GM10248 (cell line): ENCODE measurements at regions not wholly inside any gene's neighbourhood (a gene's known extent, or its start where the extent isn't known, plus 50 kb on each side); places are given as distances from the start of the nearest gene placed in this dataset.

Experiments used
- CTCF ChIA-PET: fragments of 300-600 bp; sonication (Branson Sonifier 250); formaldehyde crosslinking; extraction: SDS; loops from one replicate; lab custom pipeline; 2021; ENCODE audit warnings: antibody characterized with exemption; lab: Yijun Ruan, JAX
- POLR2A ChIA-PET: fragments of 350-650 bp; sonication (Branson Sonifier 250); formaldehyde crosslinking; extraction: SDS; loops from one replicate; lab custom pipeline; 2020; ENCODE audit warnings: antibody characterized with exemption; lab: Yijun Ruan, JAX
- DNase-seq: peaks from one replicate; pipeline ENCODE4 v3.0.0; 2012; ENCODE audit errors: extremely low spot score
- CTCF ChIP-seq: IDR thresholded peaks from 2 replicates; pipeline ENCODE4 v1.5.1; 2012; ENCODE audit warnings: mild to moderate bottlenecking, low read depth; ENCODE audit errors: extremely low read depth, missing control alignments, control extremely low read depth

- CTCF ChIA-PET = no interaction called here
Measured at GRCh38 chr2:150346806-150347205, 140.7 kb downstream of the RND3 start.

GRCh38 chr2:150341982-150342680 is 145.3 kb downstream of the RND3 start:
- DNase-seq = no peak
- ChIA-PET POLR2A (no interaction called here), CTCF (no interaction called here)
- no peak for TF ChIP-seq CTCF

More at GRCh38 chr2:150346806-150347205, 140.7 kb downstream of the RND3 start:
- TF ChIP-seq CTCF = no peak
- DNase-seq = no peak
- POLR2A ChIA-PET = no interaction called here

GRCh38 chr2:150339951-150340350 is 147.5 kb downstream of the RND3 start:
- ChIA-PET CTCF (interaction anchor here (1.2 kb wide), 1 partner anchor 18 kb away, joined by 3 read pairs; no protein-coding TSS in a partner anchor), POLR2A (no interaction called here)
- no peak for DNase-seq
- TF ChIP-seq CTCF = no peak

- CTCF ChIA-PET = interaction anchor here (1.2 kb wide), 1 partner anchor 18 kb away, joined by 3 read pairs; no protein-coding TSS in a partner anchor
- POLR2A ChIA-PET = no interaction called here
- DNase-seq = no peak
- no peak for TF ChIP-seq CTCF
Measured at GRCh38 chr2:150339282-150339681, 148.2 kb downstream of the RND3 start.

GRCh38 chr2:150335596-150335995 is 151.9 kb downstream of the RND3 start:
- POLR2A ChIA-PET = no interaction called here

GRCh38 chr2:150332383-150332782 is 155.1 kb downstream of the RND3 start:
- ChIA-PET CTCF (interaction anchor here (1.0 to 1.6 kb wide), 2 partner anchors 11 to 30 kb away, joined by 3 to 4 read pairs; no protein-coding TSS in a partner anchor), POLR2A (interaction anchor here (0.6 kb wide), 1 partner anchor 170 kb away, joined by 4 read pairs; no protein-coding TSS in a partner anchor)
- TF ChIP-seq CTCF = no peak
- no peak for DNase-seq

More at GRCh38 chr2:150335596-150335995, 151.9 kb downstream of the RND3 start:
- DNase-seq = no peak
- CTCF ChIA-PET = interaction anchor here (0.9 to 1.4 kb wide), 4 partner anchors 9 to 31 kb away, joined by 3 to 10 read pairs (median 4); no protein-coding TSS in a partner anchor
- no peak for TF ChIP-seq CTCF
